A549 (cell line): ENCODE measurements at regions not wholly inside any gene's neighbourhood (a gene's known extent, or its start where the extent isn't known, plus 50 kb on each side); places are given as distances from the start of the nearest gene placed in this dataset.

Experiments
- CTCF ChIP-seq: fragments of >200 bp; sonication (Bioruptor Twin); formaldehyde crosslinking; IDR thresholded peaks from 3 replicates; pipeline ENCODE4 v1.5.1; 2016
- EHF ChIP-seq: fragments of 250-450 bp; sonication (Bioruptor Pico); IDR thresholded peaks from 2 replicates; pipeline ENCODE4 v1.5.0; 2020; ENCODE audit warnings: mild to moderate bottlenecking

GRCh38 chr7:52107355-52107754, 790.7 kb upstream of the COBL start:
- TF ChIP-seq EHF: no peak
- TF ChIP-seq CTCF: no peak
